ENCODE measurements at regions not wholly inside any gene's neighbourhood (a gene's known extent, or its start where the extent isn't known, plus 50 kb on each side); places are given as distances from the start of the nearest gene placed in this dataset.

GRCh38 chr16:52069866-52070265 lies 477.1 kb downstream of the TOX3 start:
- Mint-ChIP-seq H3K4me3 (no peak overlapping the region), H3K9me3 (peaks cover 2 to 18% (median 3%) of the 10 kb centered on the region in 6 donors), H3K4me1 (no peaks in the 10 kb centered on the region), H3K36me3 (peaks cover 0 to 3% (median 0%) of the 10 kb centered on the region in 3 donors), H3K27ac (no peak overlapping the region), H3K27me3 (ENCODE audit: low read depth in 3 of 3) (peaks cover 0 to 2% (median 0%) of the 10 kb centered on the region in 3 donors)
- DNase-seq: no peak

- no peak for DNase-seq
- Mint-ChIP-seq H3K4me3 (no peak overlapping the region), H3K27me3 (ENCODE audit: low read depth in 3 of 3) (peaks cover 0 to 2% (median 0%) of the 10 kb centered on the region in 3 donors), H3K9me3 (peaks cover 2 to 18% (median 5%) of the 10 kb centered on the region in 6 donors), H3K27ac (no peak overlapping the region), H3K4me1 (no peaks in the 10 kb centered on the region), H3K36me3 (peaks cover 0 to 3% (median 0%) of the 10 kb centered on the region in 3 donors)
These were observed 478.4 kb downstream of the TOX3 start for GRCh38 chr16:52068447-52069074.

GRCh38 chr16:52066962-52067361 lies 480.0 kb downstream of the TOX3 start:
- no peaks in the 10 kb centered on the region for H3K4me1 Mint-ChIP-seq
- peaks cover 0 to 3% (median 0%) of the 10 kb centered on the region in 3 donors for H3K36me3 Mint-ChIP-seq
- no peak overlapping the region for H3K4me3 Mint-ChIP-seq
- peaks cover 2 to 19% (median 6%) of the 10 kb centered on the region in 6 donors for H3K9me3 Mint-ChIP-seq
- H3K27ac Mint-ChIP-seq: no peak overlapping the region
- DNase-seq: no peak
- no peaks in the 10 kb centered on the region for H3K27me3 Mint-ChIP-seq (ENCODE audit: low read depth in 3 of 3)

GRCh38 chr16:52056259-52056658 lies 490.7 kb downstream of the TOX3 start:
- H3K9me3 Mint-ChIP-seq: peaks cover 3 to 34% (median 5%) of the 10 kb centered on the region in 6 donors
- H3K4me1 Mint-ChIP-seq: no peaks in the 10 kb centered on the region
- no peak overlapping the region for H3K4me3 Mint-ChIP-seq
- no peak overlapping the region for H3K27ac Mint-ChIP-seq
- H3K36me3 Mint-ChIP-seq: no peaks in the 10 kb centered on the region
- no peaks in the 10 kb centered on the region for H3K27me3 Mint-ChIP-seq (ENCODE audit: low read depth in 3 of 3)
- no peak for DNase-seq

- Mint-ChIP-seq H3K9me3 (peaks cover 5 to 42% (median 10%) of the 10 kb centered on the region in 6 donors), H3K4me3 (no peak overlapping the region), H3K36me3 (peaks cover 0 to 3% (median 0%) of the 10 kb centered on the region in 3 donors), H3K4me1 (no peaks in the 10 kb centered on the region), H3K27me3 (ENCODE audit: low read depth in 3 of 3) (no peaks in the 10 kb centered on the region), H3K27ac (no peak overlapping the region)
- DNase-seq: no peak
These were observed 491.6 kb downstream of the TOX3 start for GRCh38 chr16:52055381-52055780.

GRCh38 chr16:52054326-52054725 lies 492.6 kb downstream of the TOX3 start:
- DNase-seq: no peak
- no peaks in the 10 kb centered on the region for H3K27me3 Mint-ChIP-seq (ENCODE audit: low read depth in 3 of 3)
- H3K9me3 Mint-ChIP-seq: peaks cover 5 to 44% (median 9%) of the 10 kb centered on the region in 6 donors
- H3K27ac Mint-ChIP-seq: no peak overlapping the region
- no peaks in the 10 kb centered on the region for H3K4me1 Mint-ChIP-seq
- no peak overlapping the region for H3K4me3 Mint-ChIP-seq
- H3K36me3 Mint-ChIP-seq: peaks cover 0 to 3% (median 0%) of the 10 kb centered on the region in 3 donors

- Mint-ChIP-seq H3K9me3 (peaks cover 5 to 38% (median 11%) of the 10 kb centered on the region in 6 donors), H3K27me3 (ENCODE audit: low read depth in 3 of 3) (no peaks in the 10 kb centered on the region), H3K4me3 (no peak overlapping the region), H3K4me1 (no peaks in the 10 kb centered on the region), H3K36me3 (peaks cover 0 to 3% (median 0%) of the 10 kb centered on the region in 3 donors), H3K27ac (no peak overlapping the region)
- no peak for DNase-seq
These were observed 494.1 kb downstream of the TOX3 start for GRCh38 chr16:52052818-52053217.

GRCh38 chr16:52051414-52052172 lies 495.4 kb downstream of the TOX3 start:
- Mint-ChIP-seq H3K4me1 (no peaks in the 10 kb centered on the region), H3K27ac (no peak overlapping the region), H3K4me3 (no peak overlapping the region), H3K36me3 (peaks cover 0 to 3% (median 0%) of the 10 kb centered on the region in 3 donors), H3K9me3 (peaks cover 5 to 44% (median 14%) of the 10 kb centered on the region in 6 donors), H3K27me3 (ENCODE audit: low read depth in 3 of 3) (no peaks in the 10 kb centered on the region)
- DNase-seq: no peak

- H3K4me3 Mint-ChIP-seq: no peak overlapping the region
- peaks cover 5 to 50% (median 17%) of the 10 kb centered on the region in 6 donors for H3K9me3 Mint-ChIP-seq
- DNase-seq: no peak
- H3K36me3 Mint-ChIP-seq: peaks cover 0 to 3% (median 0%) of the 10 kb centered on the region in 3 donors
- no peaks in the 10 kb centered on the region for H3K4me1 Mint-ChIP-seq
- H3K27ac Mint-ChIP-seq: no peak overlapping the region
- no peaks in the 10 kb centered on the region for H3K27me3 Mint-ChIP-seq (ENCODE audit: low read depth in 3 of 3)
These were observed 496.5 kb downstream of the TOX3 start for GRCh38 chr16:52050418-52050817.

- H3K4me3 Mint-ChIP-seq: no peak overlapping the region
- no peaks in the 10 kb centered on the region for H3K36me3 Mint-ChIP-seq
- no peak overlapping the region for H3K27ac Mint-ChIP-seq
- no peaks in the 10 kb centered on the region for H3K4me1 Mint-ChIP-seq
- peaks cover 0 to 2% (median 2%) of the 10 kb centered on the region in 3 donors for H3K27me3 Mint-ChIP-seq (ENCODE audit: low read depth in 3 of 3)
- H3K9me3 Mint-ChIP-seq: peaks cover 0 to 9% (median 3%) of the 10 kb centered on the region in 6 donors
- no peak for DNase-seq
These were observed 511.5 kb downstream of the TOX3 start for GRCh38 chr16:52035436-52035835.

- H3K9me3 Mint-ChIP-seq: peaks cover 0 to 11% (median 3%) of the 10 kb centered on the region in 6 donors
- peaks cover 0 to 2% (median 2%) of the 10 kb centered on the region in 3 donors for H3K27me3 Mint-ChIP-seq (ENCODE audit: low read depth in 3 of 3)
- DNase-seq: no peak
- H3K4me1 Mint-ChIP-seq: no peaks in the 10 kb centered on the region
- H3K27ac Mint-ChIP-seq: no peak overlapping the region
- H3K36me3 Mint-ChIP-seq: no peaks in the 10 kb centered on the region
- H3K4me3 Mint-ChIP-seq: no peak overlapping the region
These were observed 512.1 kb downstream of the TOX3 start for GRCh38 chr16:52034830-52035229.

- H3K36me3 Mint-ChIP-seq: no peaks in the 10 kb centered on the region
- H3K27me3 Mint-ChIP-seq (ENCODE audit: low read depth in 3 of 3): peaks cover 0 to 2% (median 2%) of the 10 kb centered on the region in 3 donors
- H3K27ac Mint-ChIP-seq: no peak overlapping the region
- H3K4me1 Mint-ChIP-seq: no peaks in the 10 kb centered on the region
- peaks cover 0 to 17% (median 3%) of the 10 kb centered on the region in 6 donors for H3K9me3 Mint-ChIP-seq
- DNase-seq: no peak
- H3K4me3 Mint-ChIP-seq: no peak overlapping the region
These were observed 513.0 kb downstream of the TOX3 start for GRCh38 chr16:52033992-52034391.

GRCh38 chr16:52022980-52023379 lies 524.0 kb downstream of the TOX3 start:
- Mint-ChIP-seq H3K4me3 (no peak overlapping the region), H3K27me3 (ENCODE audit: low read depth in 3 of 3) (peaks cover 0 to 3% (median 0%) of the 10 kb centered on the region in 3 donors), H3K36me3 (no peaks in the 10 kb centered on the region), H3K9me3 (peaks cover 6 to 26% (median 11%) of the 10 kb centered on the region in 6 donors), H3K4me1 (no peaks in the 10 kb centered on the region), H3K27ac (no peak overlapping the region)
- no peak for DNase-seq

GRCh38 chr16:52022177-52022576 lies 524.8 kb downstream of the TOX3 start:
- Mint-ChIP-seq H3K4me3 (no peak overlapping the region), H3K27ac (no peak overlapping the region), H3K9me3 (peaks cover 7 to 34% (median 13%) of the 10 kb centered on the region in 6 donors), H3K4me1 (no peaks in the 10 kb centered on the region), H3K27me3 (ENCODE audit: low read depth in 3 of 3) (peaks cover 0 to 2% (median 0%) of the 10 kb centered on the region in 3 donors), H3K36me3 (no peaks in the 10 kb centered on the region)
- DNase-seq: no peak

Data from immature natural killer cell (primary cell).